ENCODE measurements at regions not wholly inside any gene's neighbourhood (a gene's known extent, or its start where the extent isn't known, plus 50 kb on each side); places are given as distances from the start of the nearest gene placed in this dataset.

- Histone ChIP-seq H3F3A (ENCODE audit: insufficient read depth, low read length, poor library complexity, severe bottlenecking) (no peaks in the 10 kb centered on the region), H3K36me3 (ENCODE audit: insufficient read depth, low read length) (no peaks in the 10 kb centered on the region), H3K27ac (ENCODE audit: low read length) (no peak overlapping the region), H3K9me3 (ENCODE audit: low read length) (no peaks in the 10 kb centered on the region), H3K4me3 (ENCODE audit: low read length) (no peak overlapping the region), H3K79me2 (replicated peaks; ENCODE audit: insufficient read depth, low read length) (no peaks in the 10 kb centered on the region), H3K9me2 (ENCODE audit: insufficient read depth, low read length) (no peaks in the 10 kb centered on the region), H3K27me3 (ENCODE audit: insufficient read depth, low read depth, low read length) (no peaks in the 10 kb centered on the region), H2AFZ (ENCODE audit: low read depth, low read length) (no peak overlapping the region), H3K4me2 (ENCODE audit: low read length) (no peak overlapping the region), H4K20me1 (ENCODE audit: insufficient read depth) (no peaks in the 10 kb centered on the region), H3K9ac (ENCODE audit: low read length) (no peak overlapping the region)
- TF ChIP-seq SMC3 (conservative IDR thresholded peaks at IDR 0.05; ENCODE audit: poor library complexity) (no peak), EP300 (conservative IDR thresholded peaks at IDR 0.05; ENCODE audit: poor library complexity, severe bottlenecking) (no peak), POLR2AphosphoS5 (IDR thresholded peaks at IDR 0.05) (no peak), REST (IDR thresholded peaks at IDR 0.05; ENCODE audit: borderline replicate concordance) (no peak), TAF1 (IDR thresholded peaks at IDR 0.05; ENCODE audit: low read depth) (no peak)
Observed at GRCh38 chr2:37833423-37833822, 91.7 kb upstream of the RMDN2 start.

- Histone ChIP-seq H3K9me3 (ENCODE audit: low read length) (no peaks in the 10 kb centered on the region), H3K9me2 (ENCODE audit: insufficient read depth, low read length) (no peaks in the 10 kb centered on the region), H2AFZ (ENCODE audit: low read depth, low read length) (no peak overlapping the region), H3K79me2 (replicated peaks; ENCODE audit: insufficient read depth, low read length) (no peaks in the 10 kb centered on the region), H3F3A (ENCODE audit: insufficient read depth, low read length, poor library complexity, severe bottlenecking) (no peaks in the 10 kb centered on the region), H3K27me3 (ENCODE audit: insufficient read depth, low read depth, low read length) (no peaks in the 10 kb centered on the region), H3K36me3 (ENCODE audit: insufficient read depth, low read length) (no peaks in the 10 kb centered on the region), H3K27ac (ENCODE audit: low read length) (no peak overlapping the region), H3K4me2 (ENCODE audit: low read length) (no peak overlapping the region), H3K9ac (ENCODE audit: low read length) (no peak overlapping the region), H4K20me1 (ENCODE audit: insufficient read depth) (no peaks in the 10 kb centered on the region), H3K4me3 (ENCODE audit: low read length) (no peak overlapping the region)
- no peak for TF ChIP-seq TAF1 (IDR thresholded peaks at IDR 0.05; ENCODE audit: low read depth)
- TF ChIP-seq CTCF (IDR thresholded peaks at IDR 0.05; ENCODE audit: poor library complexity, severe bottlenecking), result no peak
- TF ChIP-seq RAD21 (conservative IDR thresholded peaks at IDR 0.05), result no peak
- TF ChIP-seq POLR2AphosphoS5 (IDR thresholded peaks at IDR 0.05), result no peak
- no peak for TF ChIP-seq EP300 (conservative IDR thresholded peaks at IDR 0.05; ENCODE audit: poor library complexity, severe bottlenecking)
Observed at GRCh38 chr2:37836270-37836669, 88.8 kb upstream of the RMDN2 start.

- Histone ChIP-seq H3K36me3 (ENCODE audit: insufficient read depth, low read length) (no peaks in the 10 kb centered on the region), H3K27me3 (ENCODE audit: insufficient read depth, low read depth, low read length) (no peaks in the 10 kb centered on the region), H3K9me3 (ENCODE audit: low read length) (no peaks in the 10 kb centered on the region), H2AFZ (ENCODE audit: low read depth, low read length) (no peak overlapping the region), H3F3A (ENCODE audit: insufficient read depth, low read length, poor library complexity, severe bottlenecking) (no peaks in the 10 kb centered on the region), H3K4me3 (ENCODE audit: low read length) (no peak overlapping the region), H3K9me2 (ENCODE audit: insufficient read depth, low read length) (no peaks in the 10 kb centered on the region), H3K4me2 (ENCODE audit: low read length) (no peak overlapping the region), H3K79me2 (replicated peaks; ENCODE audit: insufficient read depth, low read length) (no peaks in the 10 kb centered on the region), H4K20me1 (ENCODE audit: insufficient read depth) (no peaks in the 10 kb centered on the region), H3K27ac (ENCODE audit: low read length) (no peak overlapping the region), H3K9ac (ENCODE audit: low read length) (no peak overlapping the region)
- TF ChIP-seq MXI1 (conservative IDR thresholded peaks at IDR 0.05; ENCODE audit: poor library complexity, severe bottlenecking) (no peak), TAF1 (IDR thresholded peaks at IDR 0.05; ENCODE audit: low read depth) (no peak), EP300 (conservative IDR thresholded peaks at IDR 0.05; ENCODE audit: poor library complexity, severe bottlenecking) (no peak), SMC3 (conservative IDR thresholded peaks at IDR 0.05; ENCODE audit: poor library complexity) (no peak), REST (IDR thresholded peaks at IDR 0.05; ENCODE audit: borderline replicate concordance) (no peak), POLR2AphosphoS5 (IDR thresholded peaks at IDR 0.05) (no peak), RAD21 (conservative IDR thresholded peaks at IDR 0.05) (no peak), CTCF (IDR thresholded peaks at IDR 0.05; ENCODE audit: poor library complexity, severe bottlenecking) (no peak), EZH2 (IDR thresholded peaks at IDR 0.05; ENCODE audit: borderline replicate concordance, insufficient read depth, low read length, poor library complexity, severe bottlenecking) (no peak)
Observed at GRCh38 chr2:37836711-37837110, 88.4 kb upstream of the RMDN2 start.

Data from neural cell (in vitro differentiated cells).